Epithelial cell of proximal tubule (primary cell): ENCODE measurements at regions not wholly inside any gene's neighbourhood (a gene's known extent, or its start where the extent isn't known, plus 50 kb on each side); places are given as distances from the start of the nearest gene placed in this dataset.
"Not testable (repeated sequence)": the region's sequence is repeated elsewhere in the genome, so short reads cannot be mapped to it uniquely, and the experiment has no call there.

Source experiments
- DNase-seq: peaks from one replicate; pipeline ENCODE4 v3.0.0-alpha.2; 2011; ENCODE audit warnings: low read depth
- H3K4me3 ChIP-seq: 2 replicates; pipeline ENCODE4 v1.5.1; 2011; ENCODE audit warnings: low read depth, mild to moderate bottlenecking, low read length
- TF ChIP-seq, protein P1 (sequence below): conservative IDR thresholded peaks from 2 replicates; pipeline ENCODE4 v1.5.1; 2012; ENCODE audit warnings: low read depth, mild to moderate bottlenecking, low read length

DNA sequence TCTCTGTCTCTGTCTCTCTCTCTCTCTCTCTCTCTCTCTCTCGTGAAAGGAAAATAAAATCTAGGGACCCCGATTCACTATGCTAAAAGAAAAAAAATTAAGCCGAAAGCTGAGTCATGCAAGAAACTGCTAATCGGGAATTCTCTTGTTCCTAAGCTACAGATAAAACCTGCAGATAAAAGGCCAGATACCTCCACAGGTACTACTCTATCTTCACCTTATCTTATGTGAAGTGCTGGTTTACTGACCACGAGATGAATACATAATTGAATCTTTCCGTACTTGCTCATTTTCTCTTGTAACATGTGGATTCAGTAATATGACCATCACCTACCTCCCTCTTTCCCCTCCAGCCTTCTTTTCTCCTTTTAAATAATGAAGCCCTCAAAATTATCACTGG lies 120.5 kb downstream of the RFX6 start:
- TF ChIP-seq, protein P1, sequence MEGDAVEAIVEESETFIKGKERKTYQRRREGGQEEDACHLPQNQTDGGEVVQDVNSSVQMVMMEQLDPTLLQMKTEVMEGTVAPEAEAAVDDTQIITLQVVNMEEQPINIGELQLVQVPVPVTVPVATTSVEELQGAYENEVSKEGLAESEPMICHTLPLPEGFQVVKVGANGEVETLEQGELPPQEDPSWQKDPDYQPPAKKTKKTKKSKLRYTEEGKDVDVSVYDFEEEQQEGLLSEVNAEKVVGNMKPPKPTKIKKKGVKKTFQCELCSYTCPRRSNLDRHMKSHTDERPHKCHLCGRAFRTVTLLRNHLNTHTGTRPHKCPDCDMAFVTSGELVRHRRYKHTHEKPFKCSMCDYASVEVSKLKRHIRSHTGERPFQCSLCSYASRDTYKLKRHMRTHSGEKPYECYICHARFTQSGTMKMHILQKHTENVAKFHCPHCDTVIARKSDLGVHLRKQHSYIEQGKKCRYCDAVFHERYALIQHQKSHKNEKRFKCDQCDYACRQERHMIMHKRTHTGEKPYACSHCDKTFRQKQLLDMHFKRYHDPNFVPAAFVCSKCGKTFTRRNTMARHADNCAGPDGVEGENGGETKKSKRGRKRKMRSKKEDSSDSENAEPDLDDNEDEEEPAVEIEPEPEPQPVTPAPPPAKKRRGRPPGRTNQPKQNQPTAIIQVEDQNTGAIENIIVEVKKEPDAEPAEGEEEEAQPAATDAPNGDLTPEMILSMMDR, result no peak
- no peak overlapping the region for H3K4me3 ChIP-seq
- no peak for DNase-seq

DNA sequence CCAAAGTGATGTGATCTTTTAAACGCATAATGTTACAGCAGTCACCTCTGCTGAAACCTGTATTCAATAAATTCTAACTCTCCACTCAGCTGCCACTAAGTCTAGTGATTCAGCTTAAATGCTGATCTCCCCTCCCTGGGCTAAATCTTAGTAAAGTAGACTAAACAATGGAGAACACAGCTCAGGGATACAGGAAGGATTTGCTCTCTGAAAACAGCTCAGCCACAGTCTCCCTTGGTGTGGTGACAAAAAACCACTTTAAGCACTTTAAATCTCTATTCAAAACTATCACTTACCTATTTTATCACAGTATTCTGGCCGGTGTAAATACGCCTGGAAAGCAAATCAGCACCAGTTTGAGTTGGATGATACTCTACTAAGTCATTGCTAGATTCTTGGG lies 130.6 kb downstream of the RFX6 start:
- TF ChIP-seq, protein P1, result no peak
- DNase-seq, result no peak
- no peak overlapping the region for H3K4me3 ChIP-seq

DNA sequence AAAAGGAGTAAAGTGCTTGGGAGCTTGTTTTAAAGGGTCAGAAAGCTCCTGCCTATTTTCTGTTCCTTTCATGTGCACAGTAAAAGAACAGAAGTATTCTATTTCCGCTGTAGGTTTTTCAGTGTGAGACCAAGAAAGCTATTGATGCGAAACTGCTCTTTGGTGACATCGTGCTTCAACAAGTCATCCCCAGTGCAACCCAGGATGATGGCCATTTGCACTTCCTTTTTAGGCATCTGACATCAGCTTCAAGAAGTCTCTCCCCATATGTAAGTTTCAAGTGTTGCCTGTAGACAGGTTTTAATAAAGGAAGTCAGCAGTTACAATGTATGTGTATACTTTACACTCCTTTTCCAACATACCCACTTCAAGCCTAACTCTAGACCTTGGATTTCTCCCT lies 131.6 kb downstream of the RFX6 start:
- TF ChIP-seq, protein P1, result no peak
- no peak for DNase-seq
- no peak overlapping the region for H3K4me3 ChIP-seq

DNA sequence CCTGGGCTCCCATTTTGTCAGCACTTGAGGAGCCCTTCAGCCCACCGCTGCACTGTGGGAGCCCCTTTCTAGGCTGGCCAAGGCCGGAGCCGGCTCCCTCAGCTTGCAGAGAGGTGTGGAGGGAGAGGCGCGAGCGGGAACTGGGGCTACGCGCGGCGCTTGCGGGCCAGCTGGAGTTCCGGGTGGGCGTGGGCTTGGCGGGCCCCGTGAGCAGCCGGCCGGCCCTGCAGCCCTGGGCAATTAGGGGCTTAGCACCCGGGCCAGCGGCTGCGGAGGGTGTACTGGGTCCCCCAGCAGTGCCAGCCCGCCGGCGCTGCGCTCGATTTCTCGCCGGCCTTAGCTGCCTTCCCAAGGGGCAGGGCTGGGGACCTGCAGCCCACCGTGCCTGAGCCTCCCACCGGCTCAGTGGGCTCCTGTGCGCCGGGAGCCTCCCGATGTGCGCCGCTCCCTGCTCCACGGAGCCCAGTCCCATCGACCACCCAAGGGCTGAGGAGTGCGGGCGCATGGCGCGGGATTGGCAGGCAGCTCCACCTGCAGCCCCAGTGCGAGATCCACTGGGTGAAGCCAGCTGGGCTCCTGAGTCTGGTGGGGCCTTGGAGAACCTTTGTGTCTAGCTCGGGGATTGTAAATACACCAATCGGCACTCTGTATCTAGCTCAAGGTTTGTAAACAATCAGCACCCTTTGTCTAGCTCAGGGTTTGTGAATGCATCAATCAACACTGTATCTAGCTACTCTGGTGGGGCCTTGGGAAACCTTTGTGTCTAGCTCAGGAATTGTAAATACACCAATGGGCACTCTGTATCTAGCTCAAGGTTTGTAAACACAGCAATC lies 137.8 kb downstream of the RFX6 start:
- not testable (repeated sequence) for H3K4me3 ChIP-seq, DNase-seq

DNA sequence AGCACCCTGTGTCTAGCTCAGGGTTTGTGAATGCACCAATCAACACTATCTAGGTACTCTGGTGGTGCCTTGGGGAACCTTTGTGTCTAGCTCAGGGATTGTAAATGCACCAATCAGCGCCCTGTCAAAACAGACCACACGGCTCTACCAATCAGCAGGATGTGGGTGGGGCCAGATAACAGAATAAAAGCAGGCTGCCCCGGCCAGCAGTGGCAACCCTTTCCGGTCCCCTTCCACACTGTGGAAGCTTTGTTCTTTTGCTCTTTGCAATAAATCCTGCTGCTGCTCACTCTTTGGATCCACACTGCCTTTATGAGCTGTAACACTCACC lies 138.4 kb downstream of the RFX6 start:
- not testable (repeated sequence) for DNase-seq, H3K4me3 ChIP-seq

DNA sequence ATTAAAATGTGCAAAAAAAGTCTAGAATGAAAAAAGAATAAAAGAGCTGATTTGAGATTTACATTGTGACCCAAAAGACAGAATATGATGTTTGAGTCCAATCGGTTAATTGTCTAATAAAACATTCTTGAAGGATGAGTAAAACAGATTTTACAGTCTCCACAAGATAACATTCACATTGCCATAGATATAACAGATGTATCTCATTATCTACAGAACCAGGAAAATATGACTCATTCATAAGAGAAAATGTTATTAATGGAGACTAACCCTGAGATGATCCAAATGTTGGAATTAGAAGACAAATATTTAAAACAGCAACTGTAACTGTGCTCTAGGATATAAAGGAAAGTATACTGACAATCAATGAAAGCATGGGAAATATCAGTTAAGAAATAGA lies 141.7 kb downstream of the RFX6 start:
- no peak for DNase-seq
- H3K4me3 ChIP-seq, result no peak overlapping the region
- TF ChIP-seq, protein P1, result no peak

DNA sequence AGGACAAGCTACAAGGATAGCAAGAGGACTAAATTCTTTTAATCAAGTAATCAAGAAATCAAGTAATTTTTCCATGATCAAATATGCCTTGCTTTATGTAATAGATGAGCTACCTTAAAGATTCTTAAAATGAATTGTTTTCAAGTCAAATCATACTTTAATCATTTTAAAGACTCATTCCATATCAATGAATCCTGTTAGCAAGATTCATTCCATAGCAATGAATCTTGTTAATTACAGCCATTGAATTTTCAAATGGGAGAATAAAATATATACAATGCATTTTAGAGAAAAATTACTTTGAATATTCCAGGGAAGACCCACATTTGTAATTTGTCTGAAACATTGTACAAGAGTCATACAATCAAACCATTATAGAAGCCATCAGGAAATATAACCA lies 145.7 kb downstream of the RFX6 start:
- no peak for DNase-seq
- no peak overlapping the region for H3K4me3 ChIP-seq
- TF ChIP-seq, protein P1, result no peak

DNA sequence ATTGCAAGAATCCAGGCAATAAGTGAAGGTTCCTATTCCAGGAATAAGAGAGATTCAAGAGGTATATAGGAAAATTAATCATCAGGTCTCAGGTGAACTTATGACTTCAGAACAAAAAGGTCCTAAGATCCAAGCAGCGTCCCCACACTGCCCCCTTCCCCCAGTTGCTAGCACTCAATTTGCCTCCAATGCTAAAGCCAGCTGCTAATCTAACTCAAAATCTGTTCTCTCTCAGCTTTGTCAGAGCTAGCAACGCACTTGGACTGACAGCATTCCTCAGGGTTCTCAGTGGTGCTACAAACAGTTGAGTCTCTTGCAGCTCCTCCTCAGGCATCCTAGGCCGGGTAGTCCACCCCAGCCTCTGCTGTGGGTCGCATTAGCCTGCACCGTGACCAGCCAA lies 148.3 kb downstream of the RFX6 start:
- TF ChIP-seq, protein P1, result no peak
- no peak for DNase-seq
- H3K4me3 ChIP-seq, result no peak overlapping the region
